ENCODE measurements at regions not wholly inside any gene's neighbourhood (a gene's known extent, or its start where the extent isn't known, plus 50 kb on each side); places are given as distances from the start of the nearest gene placed in this dataset.
"Not testable (repeated sequence)": the region's sequence is repeated elsewhere in the genome, so short reads cannot be mapped to it uniquely, and the experiment has no call there.

- DNase-seq (ENCODE audit: low spot score), result no peak
Measured at GRCh38 chr5:111820072-111820471, 63.1 kb upstream of the NREP start.

GRCh38 chr5:111819028-111819427 is 62.0 kb upstream of the NREP start:
- DNase-seq (ENCODE audit: low spot score), result not testable (repeated sequence)

GRCh38 chr5:111813537-111813936 is 56.5 kb upstream of the NREP start:
- no peak for DNase-seq (ENCODE audit: low spot score)

GRCh38 chr5:111810112-111810511 is 53.1 kb upstream of the NREP start:
- DNase-seq (ENCODE audit: low spot score), result no peak

All from HT-29 (cell line).